Parathyroid adenoma (tissue), 2 donors: ENCODE measurements at regions not wholly inside any gene's neighbourhood (a gene's known extent, or its start where the extent isn't known, plus 50 kb on each side); places are given as distances from the start of the nearest gene placed in this dataset.
A peak's percentile ranks its signal among the peaks of the same experiment; 100 is the strongest.

Experiments
- H2AFZ ChIP-seq: fragments of 300-600 bp; sonication (generic); one replicate; pipeline ENCODE4 v1.7.0; 2017; ENCODE audit warnings: antibody characterized with exemption, mild to moderate bottlenecking
- H3K27ac ChIP-seq: fragments of 300-600 bp; sonication (generic); one replicate; pipeline ENCODE4 v1.7.0; 2017
- H3K27me3 ChIP-seq: fragments of 300-600 bp; sonication (generic); one replicate; pipeline ENCODE4 v1.7.0; 2017; ENCODE audit warnings: low read length; ENCODE audit not compliant: control insufficient read depth, insufficient read depth
- H3K36me3 ChIP-seq: fragments of 300-600 bp; sonication (generic); one replicate; pipeline ENCODE4 v1.7.0; 2017; ENCODE audit warnings: low read length; ENCODE audit not compliant: control insufficient read depth, insufficient read depth
- H3K4me1 ChIP-seq: fragments of 300-600 bp; sonication (generic); one replicate; pipeline ENCODE4 v1.7.0; 2017; ENCODE audit warnings: control low read depth
- H3K4me2 ChIP-seq: fragments of 300-600 bp; sonication (generic); one replicate; pipeline ENCODE4 v1.7.0; 2017; ENCODE audit warnings: low read length
- H3K4me3 ChIP-seq: fragments of 300-600 bp; sonication (generic); one replicate; pipeline ENCODE4 v1.7.0; 2017; ENCODE audit warnings: low read depth, low read length
- H3K79me2 ChIP-seq: fragments of 300-600 bp; sonication (generic); one replicate; pipeline ENCODE4 v1.7.0; 2017; ENCODE audit warnings: control low read depth
- H3K9ac ChIP-seq: fragments of 300-600 bp; sonication (generic); one replicate; pipeline ENCODE4 v1.7.0; 2017; ENCODE audit warnings: mild to moderate bottlenecking
- H3K9me3 ChIP-seq: fragments of 300-600 bp; sonication (generic); one replicate; pipeline ENCODE4 v1.7.0; 2017; ENCODE audit warnings: low read length; ENCODE audit not compliant: control insufficient read depth
- TF ChIP-seq, protein P1 (sequence below): fragments of 300-600 bp; sonication (generic); IDR thresholded peaks from one replicate; pipeline ENCODE4 v1.7.0; 2017; ENCODE audit warnings: antibody characterized with exemption, mild to moderate bottlenecking
- donor health status: primary hyperparathyroidism.

DNA sequence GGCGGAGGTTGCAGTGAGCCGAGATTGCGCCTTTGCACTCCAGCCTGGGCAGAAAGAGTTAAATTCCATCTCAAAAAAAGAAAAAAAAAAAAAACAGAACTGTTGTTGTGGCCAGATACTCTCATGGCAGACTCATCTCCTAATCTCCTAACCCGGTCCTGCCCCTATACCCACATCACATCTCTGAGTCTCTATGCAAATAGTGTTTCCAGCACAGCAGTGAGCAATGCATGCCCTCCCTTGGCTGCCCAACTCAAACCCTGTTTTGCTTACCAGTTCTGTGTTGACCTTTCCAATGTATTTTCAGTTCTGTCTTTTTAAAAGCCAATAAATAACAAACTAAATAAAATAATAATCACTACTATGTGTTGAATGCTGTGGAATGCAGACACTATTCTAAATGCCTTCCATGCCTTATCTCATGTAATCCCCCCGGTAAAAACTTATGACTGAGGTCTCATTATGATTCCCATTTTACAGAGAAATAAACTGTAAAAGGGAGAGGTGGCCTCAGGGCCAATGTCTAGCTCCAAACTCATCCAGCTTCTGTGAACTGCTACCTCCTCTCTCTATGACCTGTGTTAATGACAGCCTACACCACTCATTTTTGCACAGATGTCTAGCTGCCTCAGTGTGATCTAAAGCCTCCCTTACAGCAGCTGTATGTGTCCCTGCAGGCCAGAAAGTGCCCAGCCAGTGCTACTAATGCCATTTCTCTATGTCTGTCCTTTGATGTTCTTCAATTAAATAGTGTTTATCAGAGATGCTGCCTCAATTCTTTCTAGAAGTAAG lies 289.8 kb downstream of the HS3ST3B1 start:
- H3K79me2 ChIP-seq: no peaks in the 10 kb centered on the region
- no peak overlapping the region for H3K27ac ChIP-seq
- no peaks in the 10 kb centered on the region for H3K27me3 ChIP-seq
- TF ChIP-seq, protein P1, sequence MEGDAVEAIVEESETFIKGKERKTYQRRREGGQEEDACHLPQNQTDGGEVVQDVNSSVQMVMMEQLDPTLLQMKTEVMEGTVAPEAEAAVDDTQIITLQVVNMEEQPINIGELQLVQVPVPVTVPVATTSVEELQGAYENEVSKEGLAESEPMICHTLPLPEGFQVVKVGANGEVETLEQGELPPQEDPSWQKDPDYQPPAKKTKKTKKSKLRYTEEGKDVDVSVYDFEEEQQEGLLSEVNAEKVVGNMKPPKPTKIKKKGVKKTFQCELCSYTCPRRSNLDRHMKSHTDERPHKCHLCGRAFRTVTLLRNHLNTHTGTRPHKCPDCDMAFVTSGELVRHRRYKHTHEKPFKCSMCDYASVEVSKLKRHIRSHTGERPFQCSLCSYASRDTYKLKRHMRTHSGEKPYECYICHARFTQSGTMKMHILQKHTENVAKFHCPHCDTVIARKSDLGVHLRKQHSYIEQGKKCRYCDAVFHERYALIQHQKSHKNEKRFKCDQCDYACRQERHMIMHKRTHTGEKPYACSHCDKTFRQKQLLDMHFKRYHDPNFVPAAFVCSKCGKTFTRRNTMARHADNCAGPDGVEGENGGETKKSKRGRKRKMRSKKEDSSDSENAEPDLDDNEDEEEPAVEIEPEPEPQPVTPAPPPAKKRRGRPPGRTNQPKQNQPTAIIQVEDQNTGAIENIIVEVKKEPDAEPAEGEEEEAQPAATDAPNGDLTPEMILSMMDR: no peak
- H3K9me3 ChIP-seq: no peaks in the 10 kb centered on the region
- no peak overlapping the region for H3K9ac ChIP-seq
- no peaks in the 10 kb centered on the region for H3K36me3 ChIP-seq
- no peak overlapping the region for H3K4me3 ChIP-seq
- no peak overlapping the region for H3K4me2 ChIP-seq
- no peak overlapping the region for H2AFZ ChIP-seq
- peaks cover 13% of the 10 kb centered on the region for H3K4me1 ChIP-seq

DNA sequence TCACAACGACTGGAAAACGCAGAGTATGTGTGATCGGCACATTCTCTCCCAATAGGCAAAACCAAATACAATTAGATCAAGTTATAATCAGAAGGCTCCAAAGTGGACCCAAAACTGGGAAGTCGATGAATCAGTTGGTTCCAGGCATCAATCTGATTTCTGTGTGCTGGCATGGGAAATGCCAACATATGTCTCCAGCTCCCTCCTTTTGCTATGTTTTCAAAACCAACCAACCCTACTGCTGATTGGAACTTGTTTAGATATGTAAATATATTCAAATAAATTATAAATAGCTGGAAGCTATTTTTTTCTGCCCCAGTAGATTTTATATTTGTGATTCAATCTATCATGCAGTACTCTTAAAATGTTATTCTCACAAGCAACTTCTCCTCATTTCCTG lies 284.2 kb downstream of the HS3ST3B1 start:
- TF ChIP-seq, protein P1: no peak
- Histone ChIP-seq H3K27me3 (no peaks in the 10 kb centered on the region), H3K4me1 (no peaks in the 10 kb centered on the region), H3K4me2 (no peak overlapping the region), H3K79me2 (no peaks in the 10 kb centered on the region), H3K9me3 (no peaks in the 10 kb centered on the region), H3K4me3 (no peak overlapping the region), H3K36me3 (no peaks in the 10 kb centered on the region), H2AFZ (no peak overlapping the region), H3K9ac (no peak overlapping the region), H3K27ac (no peak overlapping the region)

DNA sequence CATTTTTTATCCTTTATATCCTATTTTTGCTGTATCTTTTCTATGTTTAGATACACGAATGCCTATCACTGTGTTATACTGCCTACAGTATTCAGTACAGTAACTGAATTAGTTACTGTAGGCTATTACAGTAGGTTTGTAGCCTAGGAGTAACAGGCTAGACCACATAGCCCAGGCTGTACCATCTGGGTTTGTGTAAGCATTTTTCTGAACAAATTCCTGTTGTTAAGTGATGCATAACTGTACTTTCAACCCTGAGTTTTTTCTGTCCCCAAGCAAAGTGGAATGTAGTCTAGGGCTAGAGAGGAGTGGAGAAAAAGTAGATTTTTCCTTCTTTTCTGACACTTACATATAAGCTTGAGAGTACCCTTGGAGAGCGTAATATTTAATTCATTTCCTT lies 282.1 kb downstream of the HS3ST3B1 start:
- Histone ChIP-seq H3K79me2 (no peaks in the 10 kb centered on the region), H3K27ac (no peak overlapping the region), H3K4me1 (no peaks in the 10 kb centered on the region), H3K9me3 (no peaks in the 10 kb centered on the region), H3K27me3 (no peaks in the 10 kb centered on the region), H3K36me3 (no peaks in the 10 kb centered on the region), H3K4me2 (no peak overlapping the region), H3K4me3 (no peak overlapping the region), H3K9ac (no peak overlapping the region), H2AFZ (peak overlapping the region; percentile 36)
- TF ChIP-seq, protein P1: no peak

DNA sequence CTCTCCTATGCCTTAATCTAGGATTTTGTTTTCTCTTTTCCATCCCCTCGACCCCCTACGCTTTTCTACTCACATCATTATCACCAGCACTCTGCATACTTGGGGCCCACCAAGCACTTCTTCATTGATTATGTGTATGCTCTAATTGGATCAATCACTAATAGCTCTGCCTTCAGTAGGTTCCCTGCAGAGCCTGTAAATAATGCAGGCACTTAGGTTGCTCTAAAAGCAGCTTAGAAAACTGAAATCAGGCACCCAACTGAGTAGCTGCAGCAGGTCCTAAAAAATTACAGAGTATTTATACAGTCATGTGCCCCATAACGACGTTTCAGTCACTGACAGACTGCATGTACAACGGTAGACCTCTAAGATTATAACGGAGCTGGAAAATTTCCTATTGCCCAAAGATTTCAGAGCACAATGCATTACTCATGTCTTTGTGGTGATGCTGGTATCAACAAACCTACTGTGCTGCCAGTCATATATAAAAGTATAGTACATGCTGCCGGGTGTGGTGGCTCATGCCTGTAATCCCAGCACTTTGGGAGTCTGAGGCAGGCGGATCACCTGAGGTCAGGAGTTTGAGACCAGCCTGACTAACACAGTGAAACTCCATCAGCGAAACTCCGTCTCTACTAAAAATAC lies 280.4 kb downstream of the HS3ST3B1 start:
- Histone ChIP-seq H3K4me2 (no peak overlapping the region), H3K4me1 (no peaks in the 10 kb centered on the region), H3K4me3 (no peak overlapping the region), H3K27me3 (no peaks in the 10 kb centered on the region), H3K79me2 (no peaks in the 10 kb centered on the region), H2AFZ (no peak overlapping the region), H3K27ac (no peak overlapping the region), H3K36me3 (no peaks in the 10 kb centered on the region), H3K9ac (no peak overlapping the region), H3K9me3 (no peaks in the 10 kb centered on the region)
- TF ChIP-seq, protein P1: no peak
